Natural killer cell (primary cell): ENCODE measurements at regions not wholly inside any gene's neighbourhood (a gene's known extent, or its start where the extent isn't known, plus 50 kb on each side); places are given as distances from the start of the nearest gene placed in this dataset.
"Not testable (repeated sequence)": the region's sequence is repeated elsewhere in the genome, so short reads cannot be mapped to it uniquely, and the experiment has no call there.

Experiments used
- ATAC-seq, 3 donors: fragments of 150-1000 bp in 2 of 3; fragments of 200-7000 bp in 1 of 3; cut with Tn5 transposase; 1 replicate in 1 of 3; 2 replicates in 2 of 3; pipeline ENCODE4 v1.10.0; 2021; ENCODE audit warnings: mild to moderate bottlenecking in 2 of 3, moderate library complexity in 2 of 3
- DNase-seq, 2 donors: peaks; one replicate each; pipeline versions ENCODE4 v3.0.0 to v3.0.0-alpha.2; 2013 to 2021; ENCODE audit warnings: mixed read lengths in 1 of 2
- H3K27ac ChIP-seq: one replicate; pipeline ENCODE4 v1.5.1; 2013; ENCODE audit warnings: mild to moderate bottlenecking, low read length
- H3K27me3 ChIP-seq: one replicate; pipeline ENCODE4 v1.6.1; 2013; ENCODE audit warnings: low read length; ENCODE audit not compliant: control insufficient read depth, insufficient read depth
- H3K36me3 ChIP-seq: one replicate; pipeline ENCODE4 v1.6.1; 2013; ENCODE audit warnings: low read length; ENCODE audit not compliant: control insufficient read depth, insufficient read depth
- H3K4me1 ChIP-seq: one replicate; pipeline ENCODE4 v1.6.1; 2013; ENCODE audit warnings: low read length; ENCODE audit not compliant: control insufficient read depth, insufficient read depth
- H3K4me3 ChIP-seq: one replicate; pipeline ENCODE4 v1.5.1; 2013; ENCODE audit warnings: low read length
- H3K9me3 ChIP-seq: one replicate; pipeline ENCODE4 v1.6.1; 2013; ENCODE audit warnings: low read length; ENCODE audit not compliant: control insufficient read depth, insufficient read depth
- H3K27ac Mint-ChIP-seq, 2 donors: one replicate each; pipeline ENCODE4 v1.8.0; 2022; ENCODE audit warnings: mild to moderate bottlenecking in 2 of 2, mixed read lengths in 2 of 2, moderate library complexity in 1 of 2
- H3K27me3 Mint-ChIP-seq, 2 donors: one replicate each; pipeline ENCODE4 v1.8.0; 2022; ENCODE audit warnings: low read depth in 2 of 2, mixed read lengths in 2 of 2
- H3K36me3 Mint-ChIP-seq: one replicate; pipeline ENCODE4 v1.8.0; 2022; ENCODE audit warnings: mixed read lengths
- H3K4me1 Mint-ChIP-seq, 2 donors: one replicate each; pipeline ENCODE4 v1.8.0; 2022; ENCODE audit warnings: mixed read lengths in 2 of 2
- H3K4me3 Mint-ChIP-seq: one replicate; pipeline ENCODE4 v1.8.0; 2022; ENCODE audit warnings: mild to moderate bottlenecking, moderate library complexity, mixed read lengths
- H3K9me3 Mint-ChIP-seq, 2 donors: one replicate each; pipeline ENCODE4 v1.8.0; 2022; ENCODE audit warnings: mixed read lengths in 2 of 2
- CTCF ChIP-seq: fragments of 200-600 bp; IDR thresholded peaks from one replicate; pipeline ENCODE4 v1.8.0; 2022; ENCODE audit warnings: antibody characterized with exemption
- WGBS: methylation state at CpG from one replicate; pipeline ENCODE4 v1.1.7; 2013; ENCODE audit warnings: missing lambda C conversion rate; ENCODE audit not compliant: insufficient coverage; 5-methylcytosine and 5-hydroxymethylcytosine counted together
- intact Hi-C: fragments of 100-400 bp; cut with micrococcal nuclease; formaldehyde crosslinking; loops from one replicate; pipeline ENCODE4 v1.14.2; 2022

- Histone ChIP-seq H3K27me3 (no peaks in the 10 kb centered on the region), H3K4me1 (no peaks in the 10 kb centered on the region), H3K9me3 (no peaks in the 10 kb centered on the region), H3K4me3 (no peak overlapping the region), H3K27ac (no peak overlapping the region), H3K36me3 (no peaks in the 10 kb centered on the region)
- Mint-ChIP-seq H3K27ac (no peak overlapping the region), H3K9me3 (no peaks in the 10 kb centered on the region), H3K27me3 (peaks cover 0 to 19% of the 10 kb centered on the region in 2 donors), H3K4me1 (no peaks in the 10 kb centered on the region), H3K4me3 (no peak overlapping the region), H3K36me3 (no peaks in the 10 kb centered on the region)
- intact Hi-C loops, result no loop called here
- no peak for TF ChIP-seq CTCF
- DNase-seq, result no peak
- WGBS, result 88% methylated on average over 2 of the region's 4 CpGs
- ATAC-seq, result no peak
Measured at GRCh38 chr14:56063131-56063530, 55.1 kb upstream of the PELI2 start.

- Mint-ChIP-seq H3K27ac (no peak overlapping the region), H3K9me3 (no peaks in the 10 kb centered on the region), H3K27me3 (peaks cover 0 to 11% of the 10 kb centered on the region in 2 donors), H3K4me1 (no peaks in the 10 kb centered on the region), H3K4me3 (no peak overlapping the region), H3K36me3 (no peaks in the 10 kb centered on the region)
- TF ChIP-seq CTCF, result no peak
- no peak overlapping the region for H3K27ac ChIP-seq
- intact Hi-C loops, result no loop called here
- 100% methylated on average over 1 of the region's 5 CpGs for WGBS
- no peak for DNase-seq
- no peaks in the 10 kb centered on the region for H3K4me1 ChIP-seq
- H3K4me3 ChIP-seq, result no peak overlapping the region
- no peaks in the 10 kb centered on the region for H3K36me3 ChIP-seq
- no peaks in the 10 kb centered on the region for H3K9me3 ChIP-seq
- no peaks in the 10 kb centered on the region for H3K27me3 ChIP-seq
- no peak for ATAC-seq
Measured at GRCh38 chr14:56064513-56064912, 53.7 kb upstream of the PELI2 start.

GRCh38 chr14:56065199-56065598 is 53.0 kb upstream of the PELI2 start:
- H3K4me1 ChIP-seq, H3K36me3 Mint-ChIP-seq, H3K4me1 Mint-ChIP-seq, intact Hi-C loops, H3K27me3 ChIP-seq, DNase-seq, H3K27ac Mint-ChIP-seq, H3K4me3 Mint-ChIP-seq, H3K4me3 ChIP-seq, H3K36me3 ChIP-seq, H3K27ac ChIP-seq, H3K9me3 Mint-ChIP-seq, H3K9me3 ChIP-seq, ATAC-seq: not testable (repeated sequence)
- WGBS, result 96% methylated on average over 3 of the region's 4 CpGs
- peaks cover 0 to 11% of the 10 kb centered on the region in 2 donors for H3K27me3 Mint-ChIP-seq

GRCh38 chr14:56065621-56066290 is 52.5 kb upstream of the PELI2 start:
- no peaks in the 10 kb centered on the region for H3K4me1 ChIP-seq
- Mint-ChIP-seq H3K27me3 (peaks cover 0 to 10% of the 10 kb centered on the region in 2 donors), H3K27ac (no peak overlapping the region), H3K4me3 (no peak overlapping the region), H3K9me3 (no peaks in the 10 kb centered on the region), H3K4me1 (no peaks in the 10 kb centered on the region), H3K36me3 (no peaks in the 10 kb centered on the region)
- DNase-seq, result no peak
- TF ChIP-seq CTCF, result no peak
- no peak overlapping the region for H3K4me3 ChIP-seq
- H3K36me3 ChIP-seq, result no peaks in the 10 kb centered on the region
- 91% methylated on average over 4 of the region's 5 CpGs for WGBS
- no peak overlapping the region for H3K27ac ChIP-seq
- no peaks in the 10 kb centered on the region for H3K27me3 ChIP-seq
- ATAC-seq, result no peak
- no peaks in the 10 kb centered on the region for H3K9me3 ChIP-seq
- intact Hi-C loops, result no loop called here
